CD8-positive, alpha-beta memory T cell (primary cell): ENCODE measurements at regions not wholly inside any gene's neighbourhood (a gene's known extent, or its start where the extent isn't known, plus 50 kb on each side); places are given as distances from the start of the nearest gene placed in this dataset.

Experiments used
- CTCF ChIA-PET: fragments of 350-600 bp; sonication (Branson Sonifier 250); formaldehyde crosslinking; loops from one replicate; lab custom pipeline; 2021; ENCODE audit warnings: antibody characterized with exemption; lab: Charles Lee
- POLR2A ChIA-PET: fragments of 350-600 bp; sonication (Branson Sonifier 250); formaldehyde crosslinking; loops from one replicate; lab custom pipeline; 2021; ENCODE audit warnings: antibody characterized with exemption; lab: Charles Lee
- DNase-seq, 5 donors: peaks; one replicate each; pipeline versions ENCODE4 v3.0.0 to v3.0.0-alpha.2; 2020 to 2022; ENCODE audit warnings: mixed read lengths in 1 of 5
- H3K27ac ChIP-seq: one replicate; pipeline ENCODE4 v1.7.0; 2013; ENCODE audit warnings: low read depth, mild to moderate bottlenecking, low read length, moderate library complexity
- H3K27me3 ChIP-seq: 2 replicates; pipeline ENCODE4 v1.7.0; 2013; ENCODE audit warnings: low read length, mild to moderate bottlenecking; ENCODE audit not compliant: insufficient read depth, poor library complexity, severe bottlenecking
- H3K36me3 ChIP-seq: 2 replicates; pipeline ENCODE4 v1.7.0; 2013; ENCODE audit warnings: mild to moderate bottlenecking, low read length, moderate library complexity; ENCODE audit not compliant: insufficient read depth
- H3K4me1 ChIP-seq: 2 replicates; pipeline ENCODE4 v1.7.0; 2013; ENCODE audit warnings: mild to moderate bottlenecking, low read length, moderate library complexity; ENCODE audit not compliant: insufficient read depth
- H3K4me3 ChIP-seq: 2 replicates; pipeline ENCODE4 v1.7.0; 2013; ENCODE audit warnings: mild to moderate bottlenecking, low read length
- H3K9me3 ChIP-seq: 2 replicates; pipeline ENCODE4 v1.7.0; 2013; ENCODE audit warnings: mild to moderate bottlenecking, low read length
- H3K27ac Mint-ChIP-seq, 8 donors: one replicate each; pipeline ENCODE4 v1.8.0; 2020 to 2021; ENCODE audit warnings: mixed read lengths in 8 of 8, mild to moderate bottlenecking in 6 of 8, inconsistent platforms in 3 of 8, moderate library complexity in 3 of 8
- H3K27me3 Mint-ChIP-seq, 2 donors: one replicate each; pipeline ENCODE4 v1.8.0; 2020 to 2021; ENCODE audit warnings: mixed read lengths in 2 of 2, mild to moderate bottlenecking in 1 of 2, moderate library complexity in 1 of 2
- H3K36me3 Mint-ChIP-seq, 3 donors: one replicate each; pipeline ENCODE4 v1.8.0; 2020 to 2021; ENCODE audit warnings: mixed read lengths in 3 of 3, inconsistent platforms in 1 of 3, mild to moderate bottlenecking in 1 of 3
- H3K4me1 Mint-ChIP-seq, 3 donors: one replicate each; pipeline ENCODE4 v1.8.0; 2020 to 2021; ENCODE audit warnings: mixed read lengths in 3 of 3, inconsistent platforms in 1 of 3, mild to moderate bottlenecking in 1 of 3
- H3K4me3 Mint-ChIP-seq, 7 donors: one replicate each; pipeline ENCODE4 v1.8.0; 2020 to 2021; ENCODE audit warnings: mixed read lengths in 7 of 7, mild to moderate bottlenecking in 6 of 7, moderate library complexity in 4 of 7, inconsistent platforms in 2 of 7
- H3K9me3 Mint-ChIP-seq, 5 donors: one replicate each; pipeline ENCODE4 v1.8.0; 2020 to 2022; ENCODE audit warnings: mixed read lengths in 5 of 5, mild to moderate bottlenecking in 3 of 5, moderate library complexity in 2 of 5, inconsistent platforms in 1 of 5

DNA sequence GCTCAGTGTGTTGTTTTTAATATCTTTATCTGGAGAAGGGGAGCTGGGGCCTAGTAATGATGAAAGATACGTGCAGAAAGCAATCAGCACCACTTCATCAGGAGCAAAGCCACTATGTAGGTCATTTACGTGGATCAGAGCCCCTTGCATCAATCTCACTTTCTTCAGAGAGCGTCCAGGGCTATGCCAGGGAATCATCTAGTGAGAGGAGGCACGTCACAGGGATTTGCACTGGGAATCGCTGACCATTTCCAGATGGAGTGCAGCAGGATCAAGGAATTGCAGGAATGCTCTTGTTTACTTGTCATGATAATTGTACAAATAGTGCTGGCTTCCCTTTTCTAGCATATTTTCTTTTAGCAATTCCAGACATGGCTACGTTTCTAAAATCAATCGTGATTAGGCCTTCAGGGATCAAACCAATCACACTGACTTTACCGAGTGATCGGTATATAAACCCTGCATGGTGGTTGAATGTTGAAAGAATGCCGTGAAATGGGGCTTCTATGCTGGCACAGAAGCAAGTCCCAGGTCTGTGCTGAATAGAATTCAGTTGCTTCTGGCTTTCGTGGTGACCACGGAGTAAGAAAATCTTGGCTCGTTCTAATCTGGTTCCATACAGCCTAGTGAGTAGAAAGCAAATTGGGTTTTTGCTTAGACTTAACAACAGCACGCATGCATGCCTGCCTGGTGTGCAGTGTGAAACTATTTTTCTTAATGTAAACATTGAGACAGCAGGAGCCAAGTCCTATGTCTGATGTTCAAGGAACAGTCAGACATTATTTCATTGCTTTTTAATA lies 122.8 kb downstream of the TMEM200C start:
- POLR2A ChIA-PET: no interaction called here
- DNase-seq: no peak
- no peaks in the 10 kb centered on the region for H3K27me3 Mint-ChIP-seq
- CTCF ChIA-PET: no interaction called here
- Histone ChIP-seq H3K4me3 (no peak overlapping the region), H3K36me3 (no peaks in the 10 kb centered on the region), H3K27me3 (no peaks in the 10 kb centered on the region), H3K9me3 (no peaks in the 10 kb centered on the region), H3K4me1 (no peaks in the 10 kb centered on the region), H3K27ac (no peak overlapping the region)
- H3K9me3 Mint-ChIP-seq: peaks cover 0 to 1% (median 0%) of the 10 kb centered on the region in 5 donors
- H3K4me3 Mint-ChIP-seq: no peak overlapping the region
- no peak overlapping the region for H3K27ac Mint-ChIP-seq
- H3K36me3 Mint-ChIP-seq: no peaks in the 10 kb centered on the region
- H3K4me1 Mint-ChIP-seq: no peaks in the 10 kb centered on the region

DNA sequence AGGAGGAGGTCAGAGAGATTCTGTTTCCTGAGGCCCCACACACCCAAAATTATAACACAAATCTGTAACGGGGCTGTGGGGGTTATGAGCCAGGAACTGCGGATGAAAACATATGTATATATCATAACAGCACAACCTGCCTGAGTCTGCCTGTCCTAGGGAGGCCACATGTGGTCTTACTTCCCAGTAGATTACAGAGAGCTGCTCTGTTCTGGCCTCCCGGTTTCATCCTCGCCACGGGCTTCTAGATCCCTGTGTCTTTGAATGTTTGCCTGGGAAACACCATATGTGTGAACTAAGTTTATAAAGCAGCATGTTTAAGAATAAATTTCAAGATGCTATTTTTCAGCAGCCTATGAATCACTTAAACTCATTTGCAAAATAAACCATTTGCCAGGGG lies 124.0 kb downstream of the TMEM200C start:
- H3K27ac ChIP-seq: no peak overlapping the region
- ChIA-PET POLR2A (no interaction called here), CTCF (no interaction called here)
- no peaks in the 10 kb centered on the region for H3K4me1 ChIP-seq
- H3K4me3 ChIP-seq: no peak overlapping the region
- H3K36me3 Mint-ChIP-seq: no peaks in the 10 kb centered on the region
- no peak overlapping the region for H3K27ac Mint-ChIP-seq
- H3K4me1 Mint-ChIP-seq: no peaks in the 10 kb centered on the region
- H3K27me3 Mint-ChIP-seq: no peaks in the 10 kb centered on the region
- DNase-seq: no peak
- no peaks in the 10 kb centered on the region for H3K9me3 ChIP-seq
- no peaks in the 10 kb centered on the region for H3K36me3 ChIP-seq
- H3K27me3 ChIP-seq: no peaks in the 10 kb centered on the region
- no peak overlapping the region for H3K4me3 Mint-ChIP-seq
- peaks cover 0 to 4% (median under 1%) of the 10 kb centered on the region in 5 donors for H3K9me3 Mint-ChIP-seq

DNA sequence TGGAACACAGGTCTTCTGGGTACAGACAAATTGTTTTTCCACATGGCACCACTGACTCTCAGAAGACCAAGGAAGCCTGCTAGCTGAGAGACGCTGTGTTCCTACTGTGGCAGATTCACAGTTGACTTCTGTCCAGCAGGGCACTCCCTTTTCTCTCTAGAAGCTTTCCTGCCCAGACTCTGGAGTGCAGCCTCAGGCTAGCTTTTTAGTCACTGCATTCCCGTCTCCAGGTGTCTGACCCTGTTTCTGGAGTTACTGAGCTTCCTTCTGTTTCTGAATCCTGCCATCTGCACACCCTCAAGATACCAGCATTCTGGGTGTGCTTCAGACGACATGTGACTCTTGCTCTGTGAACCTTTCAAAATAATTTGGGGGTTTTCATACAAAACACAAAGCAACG lies 125.1 kb downstream of the TMEM200C start:
- Mint-ChIP-seq H3K9me3 (peaks cover 0 to 6% (median 1%) of the 10 kb centered on the region in 5 donors), H3K27me3 (no peaks in the 10 kb centered on the region)

DNA sequence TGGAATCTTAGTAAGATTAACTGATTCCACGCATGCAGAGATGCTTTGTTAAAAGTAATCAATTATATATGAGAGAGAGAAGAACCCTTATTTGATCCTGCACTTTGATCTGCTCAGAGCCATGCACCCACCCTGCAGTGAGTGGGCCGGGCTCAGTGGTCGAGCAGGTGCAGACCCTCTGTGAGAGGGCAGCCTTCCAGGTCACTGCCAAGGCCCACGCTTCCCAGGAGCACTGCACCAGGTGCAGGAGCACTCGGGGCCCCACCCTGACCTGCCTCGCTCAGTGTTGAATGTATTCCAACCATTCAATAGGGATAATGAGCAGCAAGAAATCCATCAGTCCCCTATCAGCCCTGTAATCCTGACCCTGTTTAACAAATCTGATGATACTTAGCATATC lies 126.9 kb downstream of the TMEM200C start:
- no peaks in the 10 kb centered on the region for H3K27me3 ChIP-seq
- H3K27me3 Mint-ChIP-seq: no peaks in the 10 kb centered on the region
- POLR2A ChIA-PET: no interaction called here
- CTCF ChIA-PET: no interaction called here
- H3K27ac ChIP-seq: no peak overlapping the region
- H3K9me3 ChIP-seq: no peaks in the 10 kb centered on the region
- H3K4me1 ChIP-seq: no peaks in the 10 kb centered on the region
- no peak overlapping the region for H3K27ac Mint-ChIP-seq
- no peak overlapping the region for H3K4me3 ChIP-seq
- H3K36me3 Mint-ChIP-seq: no peaks in the 10 kb centered on the region
- H3K36me3 ChIP-seq: no peaks in the 10 kb centered on the region
- H3K4me3 Mint-ChIP-seq: no peak overlapping the region
- peaks cover 0 to 6% (median 0%) of the 10 kb centered on the region in 5 donors for H3K9me3 Mint-ChIP-seq
- no peaks in the 10 kb centered on the region for H3K4me1 Mint-ChIP-seq
- no peak for DNase-seq

More for the DNA sequence above, 125.1 kb downstream of the TMEM200C start:
- ChIA-PET CTCF (no interaction called here), POLR2A (no interaction called here)
- Histone ChIP-seq H3K4me1 (no peaks in the 10 kb centered on the region), H3K27ac (no peak overlapping the region), H3K36me3 (no peaks in the 10 kb centered on the region), H3K27me3 (no peaks in the 10 kb centered on the region), H3K9me3 (no peaks in the 10 kb centered on the region), H3K4me3 (no peak overlapping the region)
- no peak for DNase-seq
- Mint-ChIP-seq H3K4me1 (no peaks in the 10 kb centered on the region), H3K27ac (no peak overlapping the region), H3K4me3 (no peak overlapping the region), H3K36me3 (no peaks in the 10 kb centered on the region)

DNA sequence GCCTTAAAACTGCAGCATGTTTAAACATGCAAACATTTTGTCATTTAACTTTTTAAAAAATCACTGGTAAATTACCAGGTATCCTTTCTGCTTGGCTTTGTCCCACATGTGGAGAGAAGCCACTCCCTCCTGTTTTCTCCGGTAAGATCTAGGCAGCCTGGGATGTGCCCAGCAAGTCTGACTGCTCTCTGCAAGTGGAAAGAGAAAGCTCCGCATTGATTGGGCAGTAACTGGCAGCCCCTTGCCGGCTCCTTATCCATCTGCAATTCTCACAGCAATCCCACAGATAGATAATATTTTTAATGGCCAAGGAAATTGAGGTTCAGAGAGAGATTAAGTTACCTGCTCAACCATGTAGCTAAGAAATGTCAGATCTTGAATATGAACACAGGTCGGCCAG lies 136.1 kb downstream of the TMEM200C start:
- CTCF ChIA-PET: no interaction called here
- POLR2A ChIA-PET: no interaction called here
- Histone ChIP-seq H3K27me3 (no peaks in the 10 kb centered on the region), H3K4me3 (no peak overlapping the region), H3K36me3 (no peaks in the 10 kb centered on the region), H3K9me3 (no peaks in the 10 kb centered on the region), H3K4me1 (no peaks in the 10 kb centered on the region), H3K27ac (no peak overlapping the region)
- Mint-ChIP-seq H3K36me3 (no peaks in the 10 kb centered on the region), H3K9me3 (peaks cover 0 to 4% (median 2%) of the 10 kb centered on the region in 5 donors), H3K27me3 (peaks cover 0 to 1% of the 10 kb centered on the region in 2 donors), H3K4me1 (no peaks in the 10 kb centered on the region), H3K27ac (no peak overlapping the region), H3K4me3 (no peak overlapping the region)
- no peak for DNase-seq

DNA sequence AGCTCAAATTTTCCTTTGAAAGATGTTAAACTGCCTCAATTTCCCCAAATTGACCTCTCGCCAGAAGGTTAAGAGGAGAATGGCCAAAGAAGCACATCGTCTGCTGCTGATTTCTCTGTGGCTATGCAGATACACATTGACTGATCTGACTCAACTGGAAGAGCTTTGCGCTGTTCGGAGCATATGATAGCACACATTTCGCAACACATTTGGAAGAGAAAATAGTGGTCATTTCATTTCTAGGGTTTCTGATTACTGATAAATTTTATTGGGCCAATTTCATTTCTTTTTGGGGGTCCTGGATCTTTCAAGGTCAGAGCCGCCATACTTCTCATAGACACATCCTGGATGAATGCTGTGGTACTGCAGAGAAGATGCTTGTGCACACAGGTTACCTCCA lies 138.5 kb downstream of the TMEM200C start:
- no peaks in the 10 kb centered on the region for H3K4me1 Mint-ChIP-seq
- no peak overlapping the region for H3K4me3 Mint-ChIP-seq
- no peaks in the 10 kb centered on the region for H3K4me1 ChIP-seq
- no peaks in the 10 kb centered on the region for H3K36me3 ChIP-seq
- H3K27me3 Mint-ChIP-seq: peaks cover 0 to 4% of the 10 kb centered on the region in 2 donors
- H3K36me3 Mint-ChIP-seq: no peaks in the 10 kb centered on the region
- H3K27me3 ChIP-seq: no peaks in the 10 kb centered on the region
- H3K9me3 ChIP-seq: no peaks in the 10 kb centered on the region
- H3K9me3 Mint-ChIP-seq: peaks cover 0 to 4% (median 3%) of the 10 kb centered on the region in 5 donors
- no peak overlapping the region for H3K27ac ChIP-seq
- CTCF ChIA-PET: no interaction called here
- DNase-seq: no peak
- no peak overlapping the region for H3K4me3 ChIP-seq
- no peak overlapping the region for H3K27ac Mint-ChIP-seq
- POLR2A ChIA-PET: no interaction called here

DNA sequence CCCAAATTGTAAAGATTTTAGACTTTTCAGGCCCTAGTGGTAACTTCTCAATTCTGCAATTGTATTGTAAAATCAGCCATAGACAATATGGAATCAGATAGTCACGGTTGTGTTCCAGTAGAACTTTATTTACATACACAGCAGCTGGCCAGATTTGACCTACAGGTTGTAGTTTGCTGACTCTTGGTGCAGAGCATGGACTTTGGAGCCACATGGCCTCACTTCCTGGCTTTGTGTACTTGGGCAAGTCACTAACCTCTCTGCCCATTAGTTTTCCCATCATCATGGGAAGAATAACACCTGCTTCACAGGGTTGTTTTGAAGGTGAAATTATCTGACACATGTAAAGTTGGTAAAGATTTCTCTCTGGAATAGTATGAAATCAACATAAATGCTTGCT lies 147.6 kb downstream of the TMEM200C start:
- Mint-ChIP-seq H3K27me3 (no peaks in the 10 kb centered on the region), H3K9me3 (peaks cover 2 to 10% (median 4%) of the 10 kb centered on the region in 5 donors), H3K4me3 (no peak overlapping the region), H3K27ac (no peak overlapping the region), H3K4me1 (no peaks in the 10 kb centered on the region), H3K36me3 (no peaks in the 10 kb centered on the region)
- Histone ChIP-seq H3K4me3 (no peak overlapping the region), H3K4me1 (no peaks in the 10 kb centered on the region), H3K9me3 (no peaks in the 10 kb centered on the region), H3K27ac (no peak overlapping the region), H3K36me3 (no peaks in the 10 kb centered on the region), H3K27me3 (no peaks in the 10 kb centered on the region)
- POLR2A ChIA-PET: no interaction called here
- CTCF ChIA-PET: no interaction called here
- DNase-seq: no peak

DNA sequence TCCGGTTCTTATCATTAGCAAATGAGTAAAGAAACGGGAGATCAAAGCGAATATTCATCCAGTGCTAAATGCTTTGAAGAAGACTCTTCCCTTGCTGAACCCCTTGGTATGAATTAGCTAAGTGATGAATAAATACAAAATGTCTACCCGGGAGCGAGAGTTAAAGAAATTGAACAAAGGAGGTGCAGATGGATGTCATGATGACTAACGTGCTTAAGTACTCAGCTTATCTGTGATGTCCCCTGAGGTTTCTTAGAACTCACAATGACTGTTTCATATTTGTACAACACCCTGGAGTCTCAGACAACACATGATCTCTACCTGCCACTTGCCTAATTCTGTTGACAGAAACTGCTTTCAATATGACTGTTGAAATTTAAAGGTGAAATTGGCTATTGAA lies 148.5 kb downstream of the TMEM200C start:
- no peak overlapping the region for H3K27ac ChIP-seq

More for the DNA sequence above, 148.5 kb downstream of the TMEM200C start:
- no peaks in the 10 kb centered on the region for H3K27me3 ChIP-seq
- Mint-ChIP-seq H3K4me1 (no peaks in the 10 kb centered on the region), H3K4me3 (no peak overlapping the region), H3K27me3 (peaks cover 0 to under 1% of the 10 kb centered on the region in 2 donors), H3K27ac (no peak overlapping the region), H3K9me3 (peaks cover 2 to 10% (median 5%) of the 10 kb centered on the region in 5 donors), H3K36me3 (no peaks in the 10 kb centered on the region)
- no peaks in the 10 kb centered on the region for H3K36me3 ChIP-seq
- H3K4me1 ChIP-seq: no peaks in the 10 kb centered on the region
- no peak for DNase-seq
- POLR2A ChIA-PET: no interaction called here
- CTCF ChIA-PET: no interaction called here
- no peak overlapping the region for H3K4me3 ChIP-seq
- no peaks in the 10 kb centered on the region for H3K9me3 ChIP-seq
